HL-60 (cell line): ENCODE measurements at regions not wholly inside any gene's neighbourhood (a gene's known extent, or its start where the extent isn't known, plus 50 kb on each side); places are given as distances from the start of the nearest gene placed in this dataset.

Source experiments
- DNase-seq, 2 experiments: peaks; one replicate each; pipeline ENCODE4 v3.0.0-alpha.2; 2010 to 2020; ENCODE audit warnings: low read depth in 1 of 2, low spot score in 1 of 2
- H3K27ac ChIP-seq: fragments of 250-450 bp; sonication (Bioruptor Pico); replicated peaks from 2 replicates; pipeline ENCODE4 v1.5.1; 2020; ENCODE audit warnings: mild to moderate bottlenecking, moderate library complexity
- H3K27me3 ChIP-seq: fragments of 250-450 bp; sonication (Bioruptor Pico); 2 replicates; pipeline ENCODE4 v1.5.1; 2021; ENCODE audit warnings: mild to moderate bottlenecking, moderate library complexity; ENCODE audit not compliant: insufficient read depth, poor library complexity, severe bottlenecking
- H3K4me3 ChIP-seq: replicated peaks from 2 replicates; pipeline ENCODE4 v1.5.1; 2011; ENCODE audit warnings: mild to moderate bottlenecking, control low read depth, low read length; ENCODE audit not compliant: insufficient read depth
- CTCF ChIP-seq: IDR thresholded peaks from one replicate; pipeline ENCODE4 v1.5.1; 2011; ENCODE audit warnings: low read length, control low read depth, inconsistent platforms; ENCODE audit not compliant: insufficient read depth
- GABPA ChIP-seq: IDR thresholded peaks from 2 replicates; pipeline ENCODE4 v1.6.1; 2012; ENCODE audit warnings: low read depth
- POLR2AphosphoS5 ChIP-seq: IDR thresholded peaks from 2 replicates; pipeline ENCODE4 v1.6.1; 2012; ENCODE audit warnings: low read depth
- REST ChIP-seq: IDR thresholded peaks from 2 replicates; pipeline ENCODE4 v1.6.1; 2012; ENCODE audit warnings: low read depth; ENCODE audit not compliant: insufficient replicate concordance
- SPI1 ChIP-seq: IDR thresholded peaks from 2 replicates; pipeline ENCODE4 v1.6.1; 2012; ENCODE audit warnings: low read depth, mild to moderate bottlenecking, borderline replicate concordance

GRCh38 chr13:44626176-44626575 is 50.0 kb upstream of the TSC22D1 start:
- H3K4me3 ChIP-seq, result no peak overlapping the region
- no peak for DNase-seq
- no peaks in the 10 kb centered on the region for H3K27me3 ChIP-seq
- H3K27ac ChIP-seq, result no peak overlapping the region
- TF ChIP-seq POLR2AphosphoS5 (no peak), GABPA (no peak), REST (no peak), SPI1 (no peak), CTCF (no peak)
